HG03159 (cell line): ENCODE measurements at regions not wholly inside any gene's neighbourhood (a gene's known extent, or its start where the extent isn't known, plus 50 kb on each side); places are given as distances from the start of the nearest gene placed in this dataset.

ENCODE experiments used
- ATAC-seq: cut with Tn5 transposase; IDR thresholded peaks from one replicate; pipeline ENCODE4 v1.9.1; 2021; ENCODE audit warnings: mild to moderate bottlenecking, moderate library complexity; ENCODE audit not compliant: unreplicated experiment

- no peak for ATAC-seq
Observed at GRCh38 chr1:209428241-209428921, 155.1 kb upstream of the CAMK1G start.

DNA sequence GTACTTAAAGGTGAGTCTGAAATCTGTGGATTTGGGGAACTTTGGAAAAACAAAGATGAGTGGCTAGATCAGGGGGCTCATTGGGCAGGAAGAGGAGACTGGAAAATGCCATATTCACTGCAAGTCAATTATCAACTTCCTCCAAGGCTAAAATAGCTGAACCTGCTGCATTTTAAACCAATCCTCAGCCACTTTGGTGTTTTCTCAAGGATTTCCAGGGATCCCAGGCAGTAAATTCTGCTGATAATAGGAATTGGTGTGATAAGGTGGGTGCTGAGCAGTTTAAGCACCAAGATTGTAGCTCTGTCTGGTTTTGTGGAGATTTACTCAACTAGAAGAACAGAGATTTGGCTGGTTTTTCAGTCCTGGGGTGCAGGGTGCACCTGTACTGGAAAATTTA, 153.9 kb upstream of the CAMK1G start:
- no peak for ATAC-seq

DNA sequence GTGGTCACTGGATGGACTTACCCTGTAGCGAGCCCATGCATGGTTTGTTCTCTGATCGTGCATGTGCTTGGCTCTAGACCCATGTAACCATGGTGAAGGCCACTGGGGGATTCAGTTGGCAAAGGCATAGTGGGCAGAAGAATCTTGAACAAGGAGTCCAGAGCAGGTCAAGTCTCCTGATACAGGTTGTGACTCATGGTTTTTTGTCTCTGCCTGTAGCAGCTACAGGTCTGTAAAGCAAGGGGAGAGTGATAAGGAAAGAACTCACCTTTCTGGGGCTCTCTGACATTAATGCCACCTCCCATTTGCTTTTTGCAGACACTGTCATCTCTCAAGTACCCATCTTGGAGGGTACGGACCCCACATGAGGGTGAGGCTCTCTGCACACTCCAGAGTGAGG, 153.4 kb upstream of the CAMK1G start:
- ATAC-seq = no peak

DNA sequence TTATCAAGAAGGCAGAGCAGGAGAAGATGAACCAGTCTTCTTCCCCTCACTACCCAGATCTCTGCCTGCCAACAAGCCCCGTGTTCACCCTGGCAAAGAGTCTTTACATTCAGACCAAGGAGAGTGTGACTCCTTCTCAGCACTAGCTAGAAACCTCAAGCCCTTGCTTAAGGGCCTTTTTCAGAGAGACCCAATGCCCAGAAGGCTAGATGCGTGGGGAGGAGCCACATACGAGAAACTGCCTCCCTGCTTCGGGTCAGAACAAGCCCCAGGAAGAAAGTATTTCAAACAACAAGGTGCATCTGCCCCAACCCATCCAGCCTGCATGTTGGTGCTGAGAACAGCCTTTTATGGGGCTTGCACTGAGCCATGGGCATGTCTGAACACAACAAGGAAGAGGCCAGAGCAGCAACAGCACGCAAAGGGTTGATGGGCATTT, 152.7 kb upstream of the CAMK1G start:
- no peak for ATAC-seq

DNA sequence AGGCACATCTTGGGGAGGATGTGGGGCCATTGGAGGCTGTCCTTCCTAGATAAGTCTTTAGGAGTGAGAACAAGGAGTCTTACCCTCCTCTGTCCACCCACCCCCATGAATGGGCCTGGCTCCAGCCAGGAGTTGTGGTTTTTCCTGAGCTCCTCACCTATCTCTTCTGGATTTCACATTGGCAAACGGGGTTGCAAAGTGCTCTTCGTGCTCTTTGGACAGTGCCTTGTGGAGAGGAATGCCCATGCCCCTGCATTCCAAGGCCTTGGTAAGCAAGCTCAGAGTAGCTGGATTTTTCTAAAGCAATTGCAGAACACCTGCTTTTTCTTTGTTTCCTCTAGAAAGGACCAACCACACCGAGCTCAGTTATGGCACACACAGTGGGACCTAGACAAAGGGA, 152.1 kb upstream of the CAMK1G start:
- no peak for ATAC-seq

DNA sequence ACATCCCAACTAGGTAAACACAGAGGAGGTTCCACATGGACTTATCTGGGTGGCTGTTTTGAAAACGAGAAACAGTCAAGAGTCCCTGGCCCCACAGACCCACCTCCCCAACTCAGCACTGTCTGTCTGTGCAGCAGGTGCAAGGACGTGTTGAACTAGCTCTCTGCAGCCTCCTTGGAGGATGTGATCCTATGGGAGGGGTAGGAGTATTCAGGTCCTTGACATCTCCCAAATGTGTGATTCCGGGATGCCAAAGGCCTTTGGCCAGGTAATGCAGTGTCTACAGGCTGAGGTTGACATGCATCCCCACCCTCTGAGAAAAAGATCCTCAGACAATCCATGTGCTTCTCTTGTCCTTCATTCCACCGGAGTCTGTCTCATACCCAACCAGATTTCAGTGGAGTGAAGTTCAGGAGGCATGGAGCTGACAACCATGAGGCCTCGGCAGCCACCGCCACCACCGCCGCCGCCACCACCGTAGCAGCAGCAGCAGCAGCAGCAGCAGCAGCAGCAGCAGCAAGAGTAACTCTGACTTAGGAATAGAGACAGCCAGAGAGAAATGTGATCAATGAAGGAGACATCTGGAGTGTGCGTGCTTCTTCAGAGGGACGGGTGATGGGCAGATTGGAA, 151.6 kb upstream of the CAMK1G start:
- ATAC-seq = no peak

GRCh38 chr1:209432443-209432825, 151.1 kb upstream of the CAMK1G start:
- ATAC-seq = no peak

DNA sequence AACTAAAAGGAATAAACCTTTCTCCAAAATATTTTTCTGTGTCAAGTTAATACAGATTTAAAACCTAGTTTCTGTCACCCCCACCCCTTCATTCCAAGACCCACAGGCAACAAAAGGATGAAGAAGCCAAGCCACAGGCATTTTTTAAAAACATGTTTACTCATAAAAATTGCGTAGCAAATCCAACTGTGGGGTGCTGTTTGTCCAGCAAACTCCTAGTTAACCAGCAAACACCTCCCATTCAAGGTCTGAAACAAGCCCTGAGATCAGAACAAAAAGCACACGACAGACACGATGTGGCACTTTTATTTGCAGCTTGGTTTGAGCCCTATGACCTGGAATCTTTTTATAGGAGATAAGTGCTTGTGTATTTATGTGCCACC, 149.9 kb upstream of the CAMK1G start:
- ATAC-seq = no peak

DNA sequence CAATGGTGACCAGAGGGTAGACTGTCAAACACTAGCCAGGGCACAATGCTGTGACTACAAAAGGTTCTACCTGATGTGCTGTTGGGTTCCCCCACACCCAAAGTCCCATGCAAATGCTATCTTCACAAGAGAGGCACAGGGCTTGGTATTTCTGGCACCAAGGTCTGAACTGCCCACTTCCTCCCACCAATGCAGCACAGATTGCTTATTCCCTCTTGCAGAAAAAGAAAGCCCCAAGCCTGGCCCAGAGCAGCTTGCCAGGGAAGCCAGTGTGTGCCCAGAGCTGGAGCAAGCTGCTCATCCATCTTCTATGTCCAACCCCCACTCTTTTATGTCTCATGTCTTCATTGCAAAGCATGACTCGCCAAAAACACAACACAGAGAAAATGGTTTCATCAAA, 149.4 kb upstream of the CAMK1G start:
- ATAC-seq = no peak

- ATAC-seq = no peak
Observed at GRCh38 chr1:209434631-209435217, 148.8 kb upstream of the CAMK1G start.

DNA sequence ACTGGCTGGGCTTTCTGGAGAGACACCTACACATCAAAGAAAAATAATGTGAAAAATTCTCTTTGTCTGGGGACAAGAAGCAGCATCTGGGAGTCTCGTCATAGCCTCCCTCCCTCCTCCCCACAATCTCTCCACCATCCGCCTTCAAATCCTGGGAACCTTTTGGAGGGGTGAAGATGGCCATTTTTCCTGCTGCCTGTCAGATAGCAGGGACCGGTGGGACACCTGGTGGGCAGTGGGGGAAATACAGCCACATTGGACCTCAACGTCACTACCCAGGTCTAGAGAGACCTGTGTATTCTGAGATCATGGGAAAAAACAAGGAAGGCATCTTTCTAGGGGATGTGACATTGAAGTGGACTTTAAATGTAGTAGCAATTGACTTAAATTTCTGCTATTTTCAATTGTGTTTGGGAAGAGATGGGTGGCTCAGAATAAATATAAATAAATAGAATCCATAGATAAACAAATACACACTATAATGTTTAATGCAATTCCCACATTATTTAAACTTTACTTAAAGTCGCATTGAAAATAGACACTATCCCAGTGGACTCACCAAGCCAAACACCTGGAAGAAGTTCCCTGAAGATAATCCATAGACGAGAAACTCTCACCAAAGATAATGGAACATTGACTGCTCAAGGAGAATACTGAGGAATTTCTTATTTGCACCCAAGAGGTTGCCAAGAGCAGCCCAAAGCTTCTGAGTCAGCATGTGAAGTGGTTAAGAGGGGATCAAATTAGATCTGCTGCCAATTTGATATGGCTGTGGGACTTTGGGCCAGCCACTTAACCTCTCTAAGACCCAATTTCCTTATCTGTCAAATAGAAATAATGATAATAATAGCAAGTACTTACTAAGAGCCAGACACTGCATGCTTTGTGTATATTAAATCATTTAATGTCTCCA, 147.6 kb upstream of the CAMK1G start:
- ATAC-seq = peak; percentile 95

GRCh38 chr1:209439828-209440227, 143.7 kb upstream of the CAMK1G start:
- no peak for ATAC-seq

DNA sequence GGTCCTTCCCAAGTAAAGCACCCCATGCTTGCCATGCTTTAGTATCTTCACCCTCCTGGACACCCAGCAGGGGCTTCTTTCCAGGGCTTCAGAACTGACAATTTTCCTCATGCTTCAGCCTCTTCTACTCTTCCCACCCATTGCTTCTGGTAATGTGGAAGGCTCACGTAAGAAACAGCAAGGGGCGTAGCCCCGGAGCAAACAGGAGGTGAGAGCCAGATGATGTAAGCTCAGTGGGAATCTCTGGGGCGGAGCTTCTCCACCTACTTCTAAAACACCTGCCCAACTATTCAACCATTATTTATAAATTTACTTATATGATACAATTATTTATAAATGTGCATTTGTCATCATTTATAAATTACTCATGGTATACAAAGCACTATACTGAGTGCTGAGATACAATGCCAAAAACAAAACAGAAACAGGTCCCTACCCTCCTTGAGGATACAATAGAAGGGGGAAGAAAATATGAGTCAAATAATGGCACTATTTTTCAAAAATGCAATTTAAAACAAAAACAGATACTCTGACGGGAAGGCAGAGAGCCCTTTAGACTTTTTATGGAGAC, 140.1 kb upstream of the CAMK1G start:
- no peak for ATAC-seq

- no peak for ATAC-seq
Observed at GRCh38 chr1:209443975-209444651, 139.4 kb upstream of the CAMK1G start.

- no peak for ATAC-seq
Observed at GRCh38 chr1:209444961-209445360, 138.6 kb upstream of the CAMK1G start.

GRCh38 chr1:209445576-209445975, 137.9 kb upstream of the CAMK1G start:
- ATAC-seq = no peak

DNA sequence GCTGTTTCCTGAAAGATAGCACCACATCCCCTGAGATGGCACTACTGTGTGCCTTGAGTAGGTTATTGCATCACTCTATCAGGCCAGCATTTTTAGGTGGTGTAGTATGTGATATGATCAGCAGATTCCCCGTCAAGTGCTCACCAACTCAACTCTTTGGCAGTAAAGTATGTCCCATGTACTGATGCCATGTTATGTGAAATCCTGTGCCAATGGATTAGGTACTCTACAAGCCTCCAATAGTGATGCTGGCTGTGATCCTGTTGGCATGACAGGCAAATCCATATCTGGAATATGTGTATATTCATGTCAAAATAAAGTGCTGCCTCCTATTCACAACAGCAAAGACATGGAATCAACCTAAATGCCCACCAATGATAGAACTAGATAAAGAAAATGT, 137.2 kb upstream of the CAMK1G start:
- no peak for ATAC-seq

GRCh38 chr1:209454340-209454994, 129.0 kb upstream of the CAMK1G start:
- no peak for ATAC-seq

DNA sequence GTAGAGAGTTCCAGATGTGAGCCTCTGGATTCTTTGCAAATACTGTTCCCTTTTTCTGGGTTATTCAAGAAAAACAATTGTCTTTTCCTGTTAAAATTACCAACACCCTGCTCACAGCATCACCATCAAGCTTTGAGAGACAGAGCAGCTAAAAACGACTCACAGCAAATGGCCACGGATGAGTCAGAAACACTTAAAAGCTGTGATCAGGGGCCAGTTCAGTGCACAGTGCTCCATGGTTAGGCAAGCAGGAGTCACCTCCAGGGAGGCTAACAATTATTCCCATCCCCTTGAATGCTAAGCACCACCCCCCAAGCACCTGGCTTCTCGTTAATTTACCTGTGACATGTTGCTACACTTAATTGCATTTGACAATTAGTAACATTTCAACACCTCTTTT, 128.4 kb upstream of the CAMK1G start:
- ATAC-seq = no peak
